ENCODE measurements at regions not wholly inside any gene's neighbourhood (a gene's known extent, or its start where the extent isn't known, plus 50 kb on each side); places are given as distances from the start of the nearest gene placed in this dataset.
A peak's percentile ranks its signal among the peaks of the same experiment; 100 is the strongest.

- DNase-seq = no peak
Observed at GRCh38 chr5:68757006-68757405, 336.8 kb upstream of the SLC30A5 start.

- no peak for DNase-seq
Observed at GRCh38 chr5:68757626-68758212, 336.1 kb upstream of the SLC30A5 start.

- DNase-seq = no peak
Observed at GRCh38 chr5:68759593-68759992, 334.2 kb upstream of the SLC30A5 start.

GRCh38 chr5:68762201-68762600 is 331.6 kb upstream of the SLC30A5 start:
- DNase-seq = no peak

GRCh38 chr5:68766952-68767464 is 326.8 kb upstream of the SLC30A5 start:
- no peak for DNase-seq

- DNase-seq = no peak
Observed at GRCh38 chr5:68770551-68770950, 323.3 kb upstream of the SLC30A5 start.

- peak in 1 of 2 experiments; percentile 8 for DNase-seq
Observed at GRCh38 chr5:68771221-68771620, 322.6 kb upstream of the SLC30A5 start.

GRCh38 chr5:68771732-68772131 is 322.1 kb upstream of the SLC30A5 start:
- DNase-seq = no peak

- DNase-seq = no peak
Observed at GRCh38 chr5:68776381-68776780, 317.4 kb upstream of the SLC30A5 start.

- no peak for DNase-seq
Observed at GRCh38 chr5:68777135-68777534, 316.7 kb upstream of the SLC30A5 start.

GRCh38 chr5:68778484-68778883 is 315.3 kb upstream of the SLC30A5 start:
- no peak for DNase-seq

- no peak for DNase-seq
Observed at GRCh38 chr5:68780299-68780955, 313.4 kb upstream of the SLC30A5 start.

- DNase-seq = no peak
Observed at GRCh38 chr5:68793074-68793473, 300.7 kb upstream of the SLC30A5 start.

GRCh38 chr5:68793993-68794392 is 299.8 kb upstream of the SLC30A5 start:
- DNase-seq = no peak

GRCh38 chr5:68795190-68795589 is 298.6 kb upstream of the SLC30A5 start:
- DNase-seq = no peak

- no peak for DNase-seq
Observed at GRCh38 chr5:68798877-68799843, 294.7 kb upstream of the SLC30A5 start.

- DNase-seq = no peak
Observed at GRCh38 chr5:68802430-68802829, 291.4 kb upstream of the SLC30A5 start.

- no peak for DNase-seq
Observed at GRCh38 chr5:68803881-68804319, 289.9 kb upstream of the SLC30A5 start.

GRCh38 chr5:68804343-68804742 is 289.5 kb upstream of the SLC30A5 start:
- no peak for DNase-seq

GRCh38 chr5:68805444-68805843 is 288.4 kb upstream of the SLC30A5 start:
- no peak for DNase-seq

- DNase-seq = no peak
Observed at GRCh38 chr5:68817632-68818031, 276.2 kb upstream of the SLC30A5 start.

GRCh38 chr5:68818057-68818695 is 275.6 kb upstream of the SLC30A5 start:
- DNase-seq = no peak

GRCh38 chr5:68818870-68819269 is 274.9 kb upstream of the SLC30A5 start:
- no peak for DNase-seq

All from cerebellar nuclear complex (tissue), 1 donor.